HG03378 (cell line): ENCODE measurements at regions not wholly inside any gene's neighbourhood (a gene's known extent, or its start where the extent isn't known, plus 50 kb on each side); places are given as distances from the start of the nearest gene placed in this dataset.
"Not testable (repeated sequence)": the region's sequence is repeated elsewhere in the genome, so short reads cannot be mapped to it uniquely, and the experiment has no call there.

Experiments used
- ATAC-seq: cut with Tn5 transposase; IDR thresholded peaks from one replicate; pipeline ENCODE4 v1.9.1; 2021; ENCODE audit warnings: mild to moderate bottlenecking, moderate library complexity; ENCODE audit not compliant: unreplicated experiment

GRCh38 chr2:128414351-128414750 lies 95.7 kb upstream of the HS6ST1 start:
- no peak for ATAC-seq

GRCh38 chr2:128414946-128415778 lies 96.5 kb upstream of the HS6ST1 start:
- ATAC-seq = no peak

GRCh38 chr2:128415779-128416061 lies 97.1 kb upstream of the HS6ST1 start:
- ATAC-seq = no peak

GRCh38 chr2:128416109-128416785 lies 97.6 kb upstream of the HS6ST1 start:
- ATAC-seq = no peak

GRCh38 chr2:128416806-128417205 lies 98.1 kb upstream of the HS6ST1 start:
- no peak for ATAC-seq

- ATAC-seq = not testable (repeated sequence)
Measured at GRCh38 chr2:128417264-128417663, 98.6 kb upstream of the HS6ST1 start.

GRCh38 chr2:128420131-128420530 lies 101.5 kb upstream of the HS6ST1 start:
- ATAC-seq = no peak

GRCh38 chr2:128420776-128421175 lies 102.1 kb upstream of the HS6ST1 start:
- ATAC-seq = no peak

GRCh38 chr2:128421286-128421685 lies 102.6 kb upstream of the HS6ST1 start:
- no peak for ATAC-seq

GRCh38 chr2:128421861-128422311 lies 103.2 kb upstream of the HS6ST1 start:
- no peak for ATAC-seq

- no peak for ATAC-seq
Measured at GRCh38 chr2:128422571-128422970, 103.9 kb upstream of the HS6ST1 start.

GRCh38 chr2:128423788-128424165 lies 105.1 kb upstream of the HS6ST1 start:
- ATAC-seq = no peak

GRCh38 chr2:128424406-128425171 lies 105.9 kb upstream of the HS6ST1 start:
- ATAC-seq = no peak

GRCh38 chr2:128425216-128425615 lies 106.5 kb upstream of the HS6ST1 start:
- ATAC-seq = no peak

GRCh38 chr2:128425731-128426620 lies 107.3 kb upstream of the HS6ST1 start:
- ATAC-seq = no peak

- no peak for ATAC-seq
Measured at GRCh38 chr2:128427413-128427755, 108.7 kb upstream of the HS6ST1 start.

GRCh38 chr2:128428415-128428814 lies 109.7 kb upstream of the HS6ST1 start:
- no peak for ATAC-seq

GRCh38 chr2:128432423-128432822 lies 113.8 kb upstream of the HS6ST1 start:
- ATAC-seq = no peak

GRCh38 chr2:128433911-128434550 lies 115.4 kb upstream of the HS6ST1 start:
- ATAC-seq = no peak
